ENCODE measurements at regions not wholly inside any gene's neighbourhood (a gene's known extent, or its start where the extent isn't known, plus 50 kb on each side); places are given as distances from the start of the nearest gene placed in this dataset.
"Not testable (repeated sequence)": the region's sequence is repeated elsewhere in the genome, so short reads cannot be mapped to it uniquely, and the experiment has no call there.

DNA sequence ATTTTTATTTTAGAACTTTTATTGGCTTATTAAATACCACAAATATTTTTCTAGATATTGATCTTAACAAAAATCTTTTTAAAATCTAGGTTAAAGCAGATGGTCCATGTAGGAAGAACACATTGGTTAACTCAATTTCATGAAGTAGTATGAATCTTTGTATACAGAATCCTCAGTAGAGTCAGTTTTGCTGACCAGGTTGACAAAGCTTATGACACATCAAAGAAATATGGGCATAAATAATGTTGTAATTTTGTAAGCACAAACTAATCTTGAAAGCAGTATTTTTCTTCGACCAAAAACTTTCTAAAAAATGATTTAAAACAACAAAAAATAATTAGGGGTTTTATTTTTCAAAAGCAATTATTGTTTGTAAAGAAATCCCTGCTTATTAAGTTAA, 479.3 kb upstream of the PCDH10 start:
- no peak overlapping the region for H3K4me3 ChIP-seq
- H3K4me1 ChIP-seq = no peaks in the 10 kb centered on the region
- H3K27me3 ChIP-seq (ENCODE audit: low read depth) = no peaks in the 10 kb centered on the region
- H3K9me3 ChIP-seq (replicated peaks) = peaks cover 4% of the 10 kb centered on the region
- intact Hi-C loops (cut with micrococcal nuclease) = no loop called here
- TF ChIP-seq, protein P1, sequence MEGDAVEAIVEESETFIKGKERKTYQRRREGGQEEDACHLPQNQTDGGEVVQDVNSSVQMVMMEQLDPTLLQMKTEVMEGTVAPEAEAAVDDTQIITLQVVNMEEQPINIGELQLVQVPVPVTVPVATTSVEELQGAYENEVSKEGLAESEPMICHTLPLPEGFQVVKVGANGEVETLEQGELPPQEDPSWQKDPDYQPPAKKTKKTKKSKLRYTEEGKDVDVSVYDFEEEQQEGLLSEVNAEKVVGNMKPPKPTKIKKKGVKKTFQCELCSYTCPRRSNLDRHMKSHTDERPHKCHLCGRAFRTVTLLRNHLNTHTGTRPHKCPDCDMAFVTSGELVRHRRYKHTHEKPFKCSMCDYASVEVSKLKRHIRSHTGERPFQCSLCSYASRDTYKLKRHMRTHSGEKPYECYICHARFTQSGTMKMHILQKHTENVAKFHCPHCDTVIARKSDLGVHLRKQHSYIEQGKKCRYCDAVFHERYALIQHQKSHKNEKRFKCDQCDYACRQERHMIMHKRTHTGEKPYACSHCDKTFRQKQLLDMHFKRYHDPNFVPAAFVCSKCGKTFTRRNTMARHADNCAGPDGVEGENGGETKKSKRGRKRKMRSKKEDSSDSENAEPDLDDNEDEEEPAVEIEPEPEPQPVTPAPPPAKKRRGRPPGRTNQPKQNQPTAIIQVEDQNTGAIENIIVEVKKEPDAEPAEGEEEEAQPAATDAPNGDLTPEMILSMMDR (IDR thresholded peaks at IDR 0.05; ENCODE audit: borderline replicate concordance) = no peak
- no peak overlapping the region for H3K27ac ChIP-seq (replicated peaks)
- no peaks in the 10 kb centered on the region for H3K36me3 ChIP-seq
- DNase-seq = no peak

DNA sequence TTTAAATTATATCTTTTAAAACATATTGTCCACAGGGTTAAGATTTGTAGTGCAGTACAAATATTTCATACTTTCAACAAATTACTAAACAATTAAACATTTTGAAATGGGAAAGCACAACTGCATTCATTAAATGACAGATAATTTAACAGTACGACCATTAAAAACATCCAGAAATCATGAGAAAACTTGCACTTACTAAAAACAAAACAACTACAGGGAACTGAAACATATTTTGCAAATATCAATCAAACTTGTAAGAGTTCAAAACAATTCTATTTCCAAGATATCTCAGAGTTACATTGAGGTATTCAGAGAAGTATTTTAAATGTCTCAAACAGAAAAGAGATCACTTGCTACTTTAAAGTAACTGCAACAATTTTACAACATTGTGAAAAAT, 478.5 kb upstream of the PCDH10 start:
- H3K27me3 ChIP-seq (ENCODE audit: low read depth) = no peaks in the 10 kb centered on the region
- TF ChIP-seq, protein P1 (IDR thresholded peaks at IDR 0.05; ENCODE audit: borderline replicate concordance) = no peak
- H3K4me1 ChIP-seq = no peaks in the 10 kb centered on the region
- H3K36me3 ChIP-seq = no peaks in the 10 kb centered on the region
- H3K9me3 ChIP-seq (replicated peaks) = peaks cover 4% of the 10 kb centered on the region
- intact Hi-C loops (cut with micrococcal nuclease) = no loop called here
- no peak for DNase-seq
- no peak overlapping the region for H3K4me3 ChIP-seq
- H3K27ac ChIP-seq (replicated peaks) = no peak overlapping the region

DNA sequence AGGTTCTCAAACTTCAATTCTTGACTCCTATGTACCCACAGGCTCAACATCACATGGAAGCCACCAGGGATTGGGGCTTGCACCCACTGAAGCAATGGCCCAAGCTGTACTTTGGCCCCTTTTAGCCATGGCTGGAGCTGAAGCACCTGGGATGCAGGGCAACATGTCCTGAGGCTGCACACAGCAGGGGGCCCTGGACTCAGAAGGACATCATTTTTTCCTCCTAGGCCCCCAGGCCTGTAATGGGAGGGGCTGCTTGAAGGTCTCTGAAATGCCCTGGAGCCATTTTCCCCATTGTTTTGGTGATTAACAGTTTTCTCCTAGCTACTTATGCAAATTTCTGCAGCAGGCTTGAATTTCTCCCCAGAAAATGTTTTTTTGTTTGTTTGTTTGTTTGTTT, 465.1 kb upstream of the PCDH10 start:
- H3K4me3 ChIP-seq = no peak overlapping the region
- H3K36me3 ChIP-seq = no peaks in the 10 kb centered on the region
- intact Hi-C loops (cut with micrococcal nuclease) = no loop called here
- DNase-seq = no peak
- H3K9me3 ChIP-seq (replicated peaks) = peaks cover 27% of the 10 kb centered on the region
- H3K4me1 ChIP-seq = no peaks in the 10 kb centered on the region
- H3K27ac ChIP-seq (replicated peaks) = no peak overlapping the region
- no peaks in the 10 kb centered on the region for H3K27me3 ChIP-seq (ENCODE audit: low read depth)
- TF ChIP-seq, protein P1 (IDR thresholded peaks at IDR 0.05; ENCODE audit: borderline replicate concordance) = no peak

DNA sequence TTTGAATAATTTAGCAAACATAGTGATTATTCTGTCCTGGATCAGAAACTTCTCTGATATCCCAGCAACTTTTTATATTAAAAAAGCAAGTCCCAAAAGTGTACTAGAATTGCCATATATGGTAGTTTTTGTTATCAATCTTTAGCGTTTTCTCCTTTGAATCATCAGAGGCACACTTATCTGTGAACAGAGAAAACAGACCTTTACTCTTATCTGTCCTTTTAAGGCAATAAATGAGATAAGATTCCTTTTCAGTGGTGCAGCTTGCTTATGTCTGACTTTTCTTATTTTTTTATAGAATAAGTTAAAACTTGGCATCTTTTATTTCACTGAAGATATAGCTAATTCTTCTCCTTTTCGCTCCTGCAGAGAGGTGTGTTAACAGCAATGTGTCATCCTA, 458.1 kb upstream of the PCDH10 start:
- TF ChIP-seq, protein P1 (IDR thresholded peaks at IDR 0.05; ENCODE audit: borderline replicate concordance) = no peak
- Histone ChIP-seq H3K27ac (replicated peaks) (no peak overlapping the region), H3K36me3 (no peaks in the 10 kb centered on the region), H3K27me3 (ENCODE audit: low read depth) (no peaks in the 10 kb centered on the region), H3K9me3 (replicated peaks) (peaks cover 24% of the 10 kb centered on the region), H3K4me3 (no peak overlapping the region), H3K4me1 (no peaks in the 10 kb centered on the region)
- DNase-seq = no peak
- intact Hi-C loops (cut with micrococcal nuclease) = no loop called here

DNA sequence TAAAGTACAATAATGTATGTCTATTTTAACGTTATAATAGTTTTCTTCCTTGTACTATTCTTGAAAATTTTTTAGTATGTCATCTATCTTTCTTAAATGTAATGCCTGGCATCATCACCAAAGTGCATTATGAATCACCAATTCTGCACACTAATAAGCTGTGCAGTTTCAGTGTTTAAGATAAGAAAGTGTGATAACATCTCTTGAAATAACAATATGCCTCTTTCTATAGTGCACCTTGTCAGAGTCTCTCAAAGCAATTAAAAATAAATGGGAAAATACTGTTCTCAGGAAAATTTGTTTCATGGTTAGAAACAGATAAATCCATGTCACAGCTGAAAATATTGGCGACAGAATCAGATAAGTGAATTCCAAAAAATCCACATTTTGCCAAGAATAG, 457.4 kb upstream of the PCDH10 start:
- TF ChIP-seq, protein P1 (IDR thresholded peaks at IDR 0.05; ENCODE audit: borderline replicate concordance) = no peak
- DNase-seq = no peak
- intact Hi-C loops (cut with micrococcal nuclease) = no loop called here
- no peaks in the 10 kb centered on the region for H3K4me1 ChIP-seq
- H3K9me3 ChIP-seq (replicated peaks) = peaks cover 24% of the 10 kb centered on the region
- H3K27me3 ChIP-seq (ENCODE audit: low read depth) = no peaks in the 10 kb centered on the region
- H3K27ac ChIP-seq (replicated peaks) = no peak overlapping the region
- no peaks in the 10 kb centered on the region for H3K36me3 ChIP-seq
- H3K4me3 ChIP-seq = no peak overlapping the region

DNA sequence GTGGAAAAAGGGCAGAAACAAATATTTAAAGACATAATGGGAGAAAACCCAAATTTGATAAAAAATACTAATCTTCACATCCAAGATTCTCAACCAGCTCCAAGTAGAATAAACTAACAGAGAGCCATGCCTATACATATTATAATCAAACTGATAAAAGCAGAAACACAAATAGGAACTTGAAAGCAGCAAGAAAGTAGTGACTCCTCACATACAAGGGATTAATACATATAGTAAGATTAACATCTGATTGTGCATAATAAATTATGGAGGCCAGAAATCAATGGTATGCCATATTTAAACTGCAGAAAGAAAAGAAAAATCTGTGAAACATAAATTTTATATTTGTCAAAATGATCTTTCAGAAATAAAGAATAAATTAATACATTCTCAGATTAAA, 454.3 kb upstream of the PCDH10 start:
- H3K27ac ChIP-seq (replicated peaks) = no peak overlapping the region
- H3K4me1 ChIP-seq = no peaks in the 10 kb centered on the region
- intact Hi-C loops (cut with micrococcal nuclease) = no loop called here
- no peak overlapping the region for H3K4me3 ChIP-seq
- no peaks in the 10 kb centered on the region for H3K27me3 ChIP-seq (ENCODE audit: low read depth)
- H3K36me3 ChIP-seq = no peaks in the 10 kb centered on the region
- peaks cover 30% of the 10 kb centered on the region for H3K9me3 ChIP-seq (replicated peaks)
- no peak for DNase-seq
- TF ChIP-seq, protein P1 (IDR thresholded peaks at IDR 0.05; ENCODE audit: borderline replicate concordance) = no peak

DNA sequence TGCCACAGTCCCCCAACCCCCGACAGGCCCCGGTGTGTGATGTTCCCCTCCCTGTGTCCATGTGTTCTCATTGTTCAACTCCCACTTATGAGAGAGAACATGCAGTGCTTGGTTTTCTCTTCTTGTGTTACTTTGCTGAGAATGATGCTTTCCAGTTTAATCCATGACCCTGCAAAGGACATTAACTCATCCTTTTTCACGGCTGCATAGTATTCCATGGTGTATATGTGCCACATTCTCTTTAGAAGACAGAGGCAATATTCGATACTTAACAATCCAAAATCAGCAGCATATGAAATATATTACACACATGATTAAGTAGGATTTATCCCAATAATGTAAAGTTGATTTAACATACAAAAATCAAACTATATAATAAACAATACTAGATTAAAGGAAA, 451.6 kb upstream of the PCDH10 start:
- intact Hi-C loops (cut with micrococcal nuclease); H3K27ac ChIP-seq (replicated peaks); H3K4me1 ChIP-seq; H3K4me3 ChIP-seq; H3K36me3 ChIP-seq; H3K27me3 ChIP-seq (ENCODE audit: low read depth); DNase-seq: not testable (repeated sequence)
- peaks cover 30% of the 10 kb centered on the region for H3K9me3 ChIP-seq (replicated peaks)

Measured in left ventricle myocardium inferior (tissue), 1 donor.